ENCODE measurements at regions not wholly inside any gene's neighbourhood (a gene's known extent, or its start where the extent isn't known, plus 50 kb on each side); places are given as distances from the start of the nearest gene placed in this dataset.
"Not testable (repeated sequence)": the region's sequence is repeated elsewhere in the genome, so short reads cannot be mapped to it uniquely, and the experiment has no call there.

GRCh38 chr10:109040622-109041021 is 882.7 kb downstream of the XPNPEP1 start:
- DNase-seq = no peak

GRCh38 chr10:109037978-109038377 is 885.3 kb downstream of the XPNPEP1 start:
- DNase-seq = no peak

DNA sequence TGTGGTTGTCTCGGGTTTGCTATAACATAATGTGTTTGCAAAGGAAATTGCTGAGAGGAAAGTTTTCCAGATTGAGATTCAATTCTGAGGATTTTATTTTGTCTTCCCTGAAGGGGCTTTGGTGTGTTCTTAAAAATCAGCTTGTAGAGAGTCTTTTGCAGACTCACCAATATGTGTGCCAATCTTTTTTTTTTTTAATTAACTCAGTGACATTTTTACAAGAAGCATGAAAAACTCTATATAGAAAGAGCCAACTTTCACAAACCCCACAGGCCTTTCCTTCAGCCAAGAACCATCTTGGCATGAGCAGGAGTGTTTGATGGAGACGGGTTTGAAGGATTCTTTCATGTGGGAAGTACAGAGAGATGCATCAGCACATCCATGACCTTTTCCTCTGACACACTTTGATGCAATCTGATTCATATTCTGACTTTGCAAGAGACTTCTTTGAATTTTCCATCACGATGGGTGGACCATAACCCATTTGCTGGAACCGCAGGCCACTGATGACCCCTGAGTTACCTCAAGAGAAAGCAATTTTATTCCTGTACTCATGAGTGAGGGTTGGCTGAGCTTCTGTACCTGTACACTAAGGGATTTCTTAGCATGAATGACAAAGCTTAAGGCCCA is 892.6 kb downstream of the XPNPEP1 start:
- DNase-seq = no peak

- no peak for DNase-seq
These were observed 893.4 kb downstream of the XPNPEP1 start for GRCh38 chr10:109029870-109030269.

DNA sequence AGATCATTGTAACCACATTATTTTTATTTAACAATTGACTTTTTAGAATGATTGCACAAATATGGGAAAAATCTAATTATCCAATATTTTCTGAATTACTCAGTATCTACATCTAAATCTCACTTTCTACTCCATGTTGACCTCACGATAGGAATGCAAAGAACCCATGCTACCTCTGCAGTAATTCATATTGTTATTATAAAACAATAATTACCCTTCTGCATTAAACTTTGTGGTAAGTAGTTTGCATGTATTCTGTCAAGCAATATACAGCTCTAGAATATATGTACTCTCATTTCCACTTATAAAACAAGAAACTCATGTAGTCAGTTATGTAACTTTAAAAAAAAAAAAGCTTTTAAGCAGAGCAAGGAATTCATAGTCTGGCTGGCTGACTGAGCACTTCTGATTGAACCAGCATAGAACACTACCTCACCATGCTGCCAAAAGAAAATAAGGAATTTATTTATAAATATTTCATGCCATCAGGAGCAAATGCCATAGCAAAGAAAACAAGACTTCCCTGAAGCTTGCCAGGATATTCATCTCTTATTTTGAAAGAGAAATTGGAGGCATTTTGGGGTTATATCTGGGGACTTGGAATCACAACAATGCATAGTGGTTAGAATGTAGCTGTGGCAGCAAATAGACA is 895.7 kb downstream of the XPNPEP1 start:
- no peak for DNase-seq

GRCh38 chr10:109025172-109025571 is 898.1 kb downstream of the XPNPEP1 start:
- no peak for DNase-seq

DNA sequence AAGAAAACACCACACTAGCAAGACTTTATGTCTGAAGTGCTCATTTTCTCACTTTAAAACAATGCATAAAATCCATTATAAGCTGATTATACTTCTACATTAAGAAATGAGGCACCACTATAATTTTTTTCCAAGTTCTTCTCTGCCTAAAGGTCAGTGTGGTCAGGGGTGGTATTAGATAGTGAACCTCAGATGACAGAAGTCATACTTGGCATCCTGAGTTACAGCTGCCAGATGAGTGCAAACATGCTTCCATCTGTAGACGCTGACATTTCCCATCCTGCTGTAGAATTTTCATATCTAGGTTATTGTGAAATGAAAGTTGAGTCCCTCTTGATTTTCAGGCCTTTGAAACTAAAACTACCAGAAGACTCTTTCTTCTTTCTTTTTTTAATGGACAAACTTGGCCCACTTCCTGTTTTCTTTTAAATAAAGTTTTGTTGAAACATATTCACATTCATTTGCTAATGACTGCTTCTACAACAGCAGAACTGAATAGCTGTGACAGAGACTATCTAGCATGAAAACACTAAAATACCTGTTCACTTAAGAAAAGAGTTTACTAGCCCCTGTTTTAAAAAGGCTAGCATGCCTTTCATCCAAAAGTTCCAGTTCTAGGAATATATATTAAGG is 900.8 kb downstream of the XPNPEP1 start:
- no peak for DNase-seq

GRCh38 chr10:109019001-109019424 is 904.3 kb downstream of the XPNPEP1 start:
- no peak for DNase-seq

DNA sequence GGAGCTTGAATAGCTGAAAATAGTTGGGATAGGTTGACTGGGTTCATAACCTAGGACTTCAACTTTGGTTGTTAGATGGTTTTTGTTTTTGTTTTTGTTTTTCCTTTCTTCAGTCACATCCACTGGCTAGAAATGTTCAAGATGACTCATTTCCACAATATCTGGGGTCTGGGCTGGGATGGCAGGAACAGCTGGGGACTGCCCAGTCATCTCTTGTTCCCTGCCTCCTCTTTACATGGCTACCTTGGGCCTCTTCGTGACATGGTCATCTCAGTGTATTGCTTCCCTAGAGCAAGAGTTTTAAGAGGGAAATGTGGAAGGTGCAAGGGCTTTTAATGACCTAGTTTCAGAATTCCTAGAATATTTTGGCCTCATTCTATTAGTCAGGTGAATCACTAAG is 915.8 kb downstream of the XPNPEP1 start:
- no peak for DNase-seq

GRCh38 chr10:108990441-108990840 is 932.9 kb downstream of the XPNPEP1 start:
- no peak for DNase-seq

DNA sequence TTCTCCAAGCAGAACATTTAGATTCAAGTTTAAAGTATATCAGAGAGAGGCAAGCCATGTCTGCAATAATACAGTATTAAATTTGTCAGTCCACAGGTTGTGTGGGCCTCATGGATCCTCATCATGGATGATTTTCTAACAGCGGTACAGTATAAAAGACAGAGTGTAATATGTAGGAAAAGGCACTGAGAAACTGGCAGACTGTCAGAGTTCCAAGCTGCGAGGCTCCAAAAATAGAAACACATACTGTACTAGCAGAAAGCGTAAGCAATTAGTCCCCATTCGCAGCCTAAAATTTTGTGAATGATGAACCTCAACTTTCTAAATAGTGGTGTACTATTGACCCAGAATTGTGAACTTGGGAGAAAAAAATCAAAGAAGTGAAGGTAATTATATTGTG is 933.3 kb downstream of the XPNPEP1 start:
- DNase-seq = no peak

DNA sequence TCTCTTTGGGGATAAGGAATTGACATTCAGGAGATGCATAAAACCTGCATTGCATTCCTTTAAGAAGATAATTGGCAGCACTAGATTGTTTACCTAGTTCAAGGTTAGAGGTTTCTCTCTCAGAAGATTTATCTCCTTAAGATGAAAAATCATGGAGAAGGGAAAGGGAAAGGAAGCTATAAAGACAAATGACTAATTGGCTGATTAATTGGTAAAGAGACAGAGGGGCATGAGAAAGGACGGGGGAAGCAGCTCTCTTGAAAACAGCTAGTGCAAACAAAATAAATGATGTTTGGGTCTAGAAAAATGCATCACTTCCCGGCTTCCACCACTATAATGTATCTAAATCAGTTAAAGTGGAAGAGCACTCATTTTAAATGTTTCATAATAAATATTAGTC is 941.2 kb downstream of the XPNPEP1 start:
- DNase-seq = no peak

DNA sequence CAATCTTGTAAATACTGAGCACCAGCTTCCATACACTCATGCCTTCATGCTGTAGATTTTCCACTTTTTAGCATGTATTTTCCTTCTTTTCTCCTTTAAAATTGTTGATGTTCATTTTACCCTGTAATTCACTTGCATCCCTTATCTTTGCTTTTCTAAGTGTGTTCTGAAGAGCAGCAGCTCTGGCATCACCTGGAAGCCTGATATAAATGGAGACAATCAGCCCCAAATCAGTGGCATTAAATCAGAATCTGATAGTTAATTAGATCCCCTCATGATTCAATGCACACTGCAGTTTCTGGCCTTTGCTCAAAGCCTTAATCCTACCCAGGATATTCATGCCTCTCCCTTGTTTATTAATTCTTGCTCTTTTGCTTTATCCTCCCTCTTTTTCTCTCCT is 942.4 kb downstream of the XPNPEP1 start:
- DNase-seq = no peak

- DNase-seq = no peak
These were observed 947.8 kb downstream of the XPNPEP1 start for GRCh38 chr10:108975459-108976058.

GRCh38 chr10:108970016-108970415 is 953.3 kb downstream of the XPNPEP1 start:
- no peak for DNase-seq

- no peak for DNase-seq
These were observed 956.9 kb downstream of the XPNPEP1 start for GRCh38 chr10:108966411-108966810.

DNA sequence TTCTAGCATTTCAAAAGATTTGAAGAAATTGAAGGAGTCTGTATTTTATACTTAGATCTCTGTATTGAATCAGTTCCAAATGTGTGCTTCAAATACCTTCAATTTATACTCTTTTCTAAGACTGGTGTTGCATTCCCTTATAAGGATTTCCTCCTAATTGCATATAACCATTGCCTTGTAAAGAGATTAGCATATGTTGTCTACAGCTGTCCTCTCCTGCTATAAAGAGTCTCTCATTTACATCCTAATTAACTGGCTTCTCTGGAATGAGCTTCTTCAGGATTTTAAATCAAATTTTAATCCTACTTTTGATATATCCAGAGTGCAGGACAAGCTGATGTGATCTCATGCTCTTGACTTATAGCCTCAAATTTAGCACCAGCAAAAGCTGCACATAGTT is 957.3 kb downstream of the XPNPEP1 start:
- no peak for DNase-seq

DNA sequence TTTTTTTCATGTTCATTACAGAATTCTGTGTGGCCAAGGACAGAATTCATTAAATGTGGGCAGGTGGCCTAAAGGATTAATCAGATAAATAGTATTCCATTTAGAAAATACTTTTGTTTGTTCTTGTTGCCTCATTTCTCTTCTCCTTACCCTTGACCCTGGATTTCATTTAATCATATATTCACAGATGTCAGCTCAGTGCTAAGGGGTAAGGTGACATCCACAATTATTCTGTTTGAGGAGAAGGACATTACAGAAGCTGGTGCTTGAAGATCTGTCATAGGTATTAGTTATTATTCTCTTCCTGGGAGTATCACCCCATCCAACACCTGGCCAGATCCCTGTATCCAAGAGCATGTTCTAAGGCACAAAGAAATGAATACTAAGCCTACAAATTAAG is 961.1 kb downstream of the XPNPEP1 start:
- no peak for DNase-seq

DNA sequence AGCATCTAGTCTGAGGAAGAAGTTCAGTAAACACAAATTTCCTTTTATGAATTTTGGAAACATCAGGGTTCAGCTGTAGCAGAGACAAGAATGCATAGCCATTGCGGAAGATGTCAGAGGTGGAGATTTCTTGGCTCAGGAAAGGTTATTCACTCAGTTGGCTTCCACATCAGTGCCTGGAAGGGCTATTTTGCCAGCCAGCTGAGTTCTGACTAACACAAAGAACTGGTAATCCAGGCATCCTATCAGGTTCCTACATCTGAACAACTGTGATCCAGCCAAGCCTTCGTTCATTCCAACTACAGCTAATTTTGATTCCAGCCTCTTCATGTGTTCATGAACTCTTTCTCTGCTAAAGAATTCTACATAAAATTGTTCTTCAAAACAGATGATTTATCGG is 965.6 kb downstream of the XPNPEP1 start:
- no peak for DNase-seq

- no peak for DNase-seq
These were observed 967.2 kb downstream of the XPNPEP1 start for GRCh38 chr10:108956149-108956548.

- DNase-seq = not testable (repeated sequence)
These were observed 1003.3 kb downstream of the XPNPEP1 start for GRCh38 chr10:108920029-108920428.

DNA sequence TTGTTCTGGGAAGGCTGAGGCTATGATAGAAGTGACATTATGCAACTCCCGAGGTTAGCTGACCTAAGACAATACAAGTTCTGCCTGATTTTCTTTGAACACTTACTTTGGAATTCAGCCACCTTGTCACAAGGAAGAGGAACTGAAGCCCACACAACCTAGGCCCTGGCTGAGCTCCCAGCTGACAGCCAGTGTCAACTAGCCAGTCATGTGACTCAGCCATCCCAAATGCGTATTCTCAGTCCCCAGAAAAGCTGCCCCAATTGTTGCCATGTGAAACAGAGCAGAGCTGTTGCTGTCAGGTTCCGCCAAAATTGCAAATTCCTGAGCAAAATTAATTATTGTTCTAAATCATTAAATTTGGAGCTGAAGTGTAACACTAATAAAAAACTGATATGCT is 1010.0 kb downstream of the XPNPEP1 start:
- DNase-seq = no peak

- DNase-seq = no peak
These were observed 1011.3 kb downstream of the XPNPEP1 start for GRCh38 chr10:108911814-108912541.
